GM12891 (cell line): ENCODE measurements at regions not wholly inside any gene's neighbourhood (a gene's known extent, or its start where the extent isn't known, plus 50 kb on each side); places are given as distances from the start of the nearest gene placed in this dataset.

ENCODE experiments used
- POLR2A ChIP-seq: IDR thresholded peaks from 2 replicates; pipeline ENCODE4 v1.6.1; 2011; ENCODE audit warnings: low read depth, low read length, control low read depth
- TAF1 ChIP-seq: IDR thresholded peaks from 2 replicates; pipeline ENCODE4 v1.6.1; 2011; ENCODE audit warnings: low read depth, low read length, control low read depth

DNA sequence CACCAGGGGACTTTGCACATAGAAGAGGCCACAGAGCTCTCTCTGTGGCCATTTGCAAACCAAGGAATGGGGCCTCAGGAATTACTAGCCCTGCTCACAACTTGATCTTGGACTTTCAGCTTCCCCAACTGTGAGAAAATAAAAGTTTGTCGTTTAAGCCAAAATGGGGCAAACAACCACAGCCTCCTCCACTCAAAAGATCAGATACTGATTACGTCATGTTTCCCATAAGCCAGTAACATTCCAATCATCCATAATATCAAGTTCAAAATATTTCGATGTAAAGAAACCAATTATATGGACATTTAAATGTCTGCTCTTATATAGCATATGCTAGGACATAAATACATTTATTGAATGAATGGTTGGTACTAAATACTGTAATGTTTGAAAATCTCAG is 307.5 kb upstream of the HAND2 start:
- TF ChIP-seq POLR2A (no peak), TAF1 (no peak)
